Gastrocnemius medialis (tissue), 4 donors: ENCODE measurements at regions not wholly inside any gene's neighbourhood (a gene's known extent, or its start where the extent isn't known, plus 50 kb on each side); places are given as distances from the start of the nearest gene placed in this dataset.

Experiments used
- CTCF ChIP-seq, 5 experiments: fragments of 450-650 bp in 3 of 5; fragments of 200-600 bp in 2 of 5; sonication (generic) in 2 of 5; IDR thresholded peaks in 4 of 5; conservative IDR thresholded peaks in 1 of 5; 1 replicate in 4 of 5; 2 replicates in 1 of 5; pipeline ENCODE4 v1.5.1; 2016 to 2019; ENCODE audit warnings: antibody characterized with exemption in 5 of 5, mild to moderate bottlenecking in 3 of 5, moderate library complexity in 3 of 5
- POLR2A ChIP-seq, 2 donors: fragments of 450-650 bp; IDR thresholded peaks; one replicate each; pipeline ENCODE4 v1.6.1; 2017; ENCODE audit warnings: antibody characterized with exemption in 2 of 2, mild to moderate bottlenecking in 2 of 2, moderate library complexity in 2 of 2

- TF ChIP-seq CTCF (IDR thresholded peaks at IDR 0.05 in 4 of 5, conservative IDR thresholded peaks at IDR 0.05 in 1 of 5) (no peak), POLR2A (IDR thresholded peaks at IDR 0.05) (no peak)
Observed at GRCh38 chr1:189103956-189104355, 1373.7 kb downstream of the BRINP3 start.
